ENCODE measurements at regions not wholly inside any gene's neighbourhood (a gene's known extent, or its start where the extent isn't known, plus 50 kb on each side); places are given as distances from the start of the nearest gene placed in this dataset.

GRCh38 chr10:2955064-2955463 lies 112.3 kb upstream of the PFKP start:
- TF ChIP-seq POLR2AphosphoS5 (IDR thresholded peaks at IDR 0.05; ENCODE audit: low read depth, low read length) (no peak), TAF1 (IDR thresholded peaks at IDR 0.05; ENCODE audit: borderline replicate concordance, low read depth, low read length) (no peak)

All from GM12892 (cell line).